Endothelial cell (in vitro differentiated cells): ENCODE measurements at regions not wholly inside any gene's neighbourhood (a gene's known extent, or its start where the extent isn't known, plus 50 kb on each side); places are given as distances from the start of the nearest gene placed in this dataset.

Source experiments
- DNase-seq: peaks from one replicate; pipeline ENCODE4 v3.0.0; 2021; ENCODE audit warnings: low spot score
- H3K27ac Mint-ChIP-seq: one replicate; pipeline ENCODE4 v1.8.0; 2021; ENCODE audit warnings: mixed read lengths, inconsistent platforms; ENCODE audit not compliant: unreplicated experiment
- H3K27me3 Mint-ChIP-seq: one replicate; pipeline ENCODE4 v1.8.0; 2021; ENCODE audit warnings: mild to moderate bottlenecking, moderate library complexity, mixed read lengths, inconsistent platforms; ENCODE audit not compliant: unreplicated experiment
- H3K36me3 Mint-ChIP-seq: one replicate; pipeline ENCODE4 v1.8.0; 2021; ENCODE audit warnings: mild to moderate bottlenecking, low read depth, mixed read lengths, inconsistent platforms; ENCODE audit not compliant: unreplicated experiment
- H3K4me1 Mint-ChIP-seq: one replicate; pipeline ENCODE4 v1.8.0; 2021; ENCODE audit warnings: mild to moderate bottlenecking, mixed read lengths, inconsistent platforms; ENCODE audit not compliant: unreplicated experiment
- H3K4me3 Mint-ChIP-seq: one replicate; pipeline ENCODE4 v1.8.0; 2021; ENCODE audit warnings: mild to moderate bottlenecking, mixed read lengths, inconsistent platforms; ENCODE audit not compliant: unreplicated experiment
- H3K9me3 Mint-ChIP-seq: one replicate; pipeline ENCODE4 v1.8.0; 2021; ENCODE audit warnings: mixed read lengths, inconsistent platforms; ENCODE audit not compliant: unreplicated experiment
- TF ChIP-seq, protein P1 (sequence below): fragments of 200-600 bp; sonication (generic); IDR thresholded peaks from one replicate; pipeline ENCODE4 v1.5.0; 2021; ENCODE audit warnings: antibody characterized with exemption; ENCODE audit not compliant: unreplicated experiment

- Mint-ChIP-seq H3K4me1 (peaks cover 16% of the 10 kb centered on the region), H3K9me3 (no peaks in the 10 kb centered on the region), H3K36me3 (no peaks in the 10 kb centered on the region), H3K4me3 (no peak overlapping the region), H3K27ac (no peak overlapping the region), H3K27me3 (no peaks in the 10 kb centered on the region)
- no peak for DNase-seq
- TF ChIP-seq, protein P1, sequence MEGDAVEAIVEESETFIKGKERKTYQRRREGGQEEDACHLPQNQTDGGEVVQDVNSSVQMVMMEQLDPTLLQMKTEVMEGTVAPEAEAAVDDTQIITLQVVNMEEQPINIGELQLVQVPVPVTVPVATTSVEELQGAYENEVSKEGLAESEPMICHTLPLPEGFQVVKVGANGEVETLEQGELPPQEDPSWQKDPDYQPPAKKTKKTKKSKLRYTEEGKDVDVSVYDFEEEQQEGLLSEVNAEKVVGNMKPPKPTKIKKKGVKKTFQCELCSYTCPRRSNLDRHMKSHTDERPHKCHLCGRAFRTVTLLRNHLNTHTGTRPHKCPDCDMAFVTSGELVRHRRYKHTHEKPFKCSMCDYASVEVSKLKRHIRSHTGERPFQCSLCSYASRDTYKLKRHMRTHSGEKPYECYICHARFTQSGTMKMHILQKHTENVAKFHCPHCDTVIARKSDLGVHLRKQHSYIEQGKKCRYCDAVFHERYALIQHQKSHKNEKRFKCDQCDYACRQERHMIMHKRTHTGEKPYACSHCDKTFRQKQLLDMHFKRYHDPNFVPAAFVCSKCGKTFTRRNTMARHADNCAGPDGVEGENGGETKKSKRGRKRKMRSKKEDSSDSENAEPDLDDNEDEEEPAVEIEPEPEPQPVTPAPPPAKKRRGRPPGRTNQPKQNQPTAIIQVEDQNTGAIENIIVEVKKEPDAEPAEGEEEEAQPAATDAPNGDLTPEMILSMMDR = no peak
Observed at GRCh38 chr9:86464242-86464641, 110.0 kb upstream of the TUT7 start.

- no peak overlapping the region for H3K4me3 Mint-ChIP-seq
Observed at GRCh38 chr9:86460216-86461002, 106.2 kb upstream of the TUT7 start.

GRCh38 chr9:86459599-86460155 is 105.5 kb upstream of the TUT7 start:
- Mint-ChIP-seq H3K9me3 (no peaks in the 10 kb centered on the region), H3K4me3 (no peak overlapping the region), H3K27me3 (no peaks in the 10 kb centered on the region), H3K36me3 (no peaks in the 10 kb centered on the region), H3K27ac (no peak overlapping the region), H3K4me1 (peaks cover 13% of the 10 kb centered on the region)
- DNase-seq = no peak
- TF ChIP-seq, protein P1 = no peak

More at GRCh38 chr9:86460216-86461002, 106.2 kb upstream of the TUT7 start:
- Mint-ChIP-seq H3K36me3 (no peaks in the 10 kb centered on the region), H3K27me3 (no peaks in the 10 kb centered on the region), H3K9me3 (no peaks in the 10 kb centered on the region), H3K4me1 (peaks cover 13% of the 10 kb centered on the region), H3K27ac (no peak overlapping the region)
- TF ChIP-seq, protein P1 = no peak
- DNase-seq = no peak

- no peaks in the 10 kb centered on the region for H3K9me3 Mint-ChIP-seq
- no peaks in the 10 kb centered on the region for H3K36me3 Mint-ChIP-seq
- TF ChIP-seq, protein P1 = no peak
- H3K4me3 Mint-ChIP-seq = no peak overlapping the region
- no peaks in the 10 kb centered on the region for H3K27me3 Mint-ChIP-seq
- H3K27ac Mint-ChIP-seq = no peak overlapping the region
- no peak for DNase-seq
- peaks cover 13% of the 10 kb centered on the region for H3K4me1 Mint-ChIP-seq
Observed at GRCh38 chr9:86459191-86459590, 105.0 kb upstream of the TUT7 start.

GRCh38 chr9:86458191-86458855 is 104.1 kb upstream of the TUT7 start:
- Mint-ChIP-seq H3K27me3 (no peaks in the 10 kb centered on the region), H3K4me3 (no peak overlapping the region), H3K36me3 (no peaks in the 10 kb centered on the region), H3K9me3 (no peaks in the 10 kb centered on the region), H3K27ac (no peak overlapping the region), H3K4me1 (peaks cover 13% of the 10 kb centered on the region)
- no peak for DNase-seq
- TF ChIP-seq, protein P1 = no peak
